DMS 273 (cell line): ENCODE measurements at regions not wholly inside any gene's neighbourhood (a gene's known extent, or its start where the extent isn't known, plus 50 kb on each side); places are given as distances from the start of the nearest gene placed in this dataset.
A peak's percentile ranks its signal among the peaks of the same experiment; 100 is the strongest.
"Not testable (repeated sequence)": the region's sequence is repeated elsewhere in the genome, so short reads cannot be mapped to it uniquely, and the experiment has no call there.

Source experiments
- DNase-seq: peaks from one replicate; lab custom pipeline; 2025; ENCODE audit not compliant: unreplicated experiment; lab: John Stamatoyannopoulos, UW

DNA sequence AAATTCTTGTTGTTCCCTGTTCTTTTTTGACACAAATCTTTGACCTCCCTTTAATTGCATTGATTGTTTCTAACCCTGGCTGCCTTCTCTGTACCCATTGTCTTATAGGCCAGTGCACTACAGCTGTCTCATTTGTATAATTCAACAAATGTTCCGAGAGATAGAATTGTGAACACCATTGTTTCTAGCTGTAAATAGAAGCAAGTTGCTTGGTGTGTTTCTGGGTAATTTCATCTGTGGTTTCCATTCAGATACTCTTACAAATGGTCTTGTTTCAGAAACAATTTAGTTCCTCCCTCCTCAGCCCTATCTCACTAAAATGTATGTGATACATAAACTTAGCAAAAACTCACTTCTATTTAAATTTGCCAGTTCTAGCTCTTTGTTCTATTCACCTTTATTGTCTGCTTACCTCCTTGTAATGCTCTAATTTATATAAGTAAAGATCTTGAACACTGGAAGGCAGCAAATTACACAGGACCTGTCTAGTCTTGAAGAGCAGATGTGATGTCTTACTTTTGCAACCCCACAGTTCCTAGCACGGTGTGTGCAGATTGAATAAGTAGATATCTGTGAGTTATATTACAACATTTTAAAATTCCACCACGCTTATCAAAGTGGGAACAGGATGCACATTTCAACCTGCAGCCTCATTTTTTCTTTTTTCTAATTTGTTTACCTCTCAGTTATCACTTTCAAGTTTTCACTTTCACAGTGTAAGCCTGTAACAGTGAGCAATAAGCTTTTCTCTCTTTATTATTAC lies 515.6 kb upstream of the ZP4 start:
- no peak for DNase-seq

DNA sequence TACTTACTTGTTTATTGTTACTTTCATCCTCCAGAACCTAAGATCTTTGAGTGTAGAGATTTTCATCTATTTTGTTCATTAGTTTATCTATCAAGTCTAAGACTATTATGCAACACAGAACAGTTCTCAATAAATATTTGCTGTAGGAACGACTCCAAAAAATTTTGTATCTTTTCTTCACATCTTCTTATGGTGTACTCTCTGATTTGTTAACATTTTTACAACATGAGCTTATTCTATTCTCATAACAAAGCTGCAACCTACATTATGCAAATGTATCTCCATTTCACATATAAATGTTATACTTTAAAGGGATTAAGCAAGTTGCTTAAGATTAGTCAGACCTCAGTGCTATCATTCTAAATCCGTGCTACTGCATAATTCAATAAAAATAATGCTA lies 514.2 kb upstream of the ZP4 start:
- no peak for DNase-seq

DNA sequence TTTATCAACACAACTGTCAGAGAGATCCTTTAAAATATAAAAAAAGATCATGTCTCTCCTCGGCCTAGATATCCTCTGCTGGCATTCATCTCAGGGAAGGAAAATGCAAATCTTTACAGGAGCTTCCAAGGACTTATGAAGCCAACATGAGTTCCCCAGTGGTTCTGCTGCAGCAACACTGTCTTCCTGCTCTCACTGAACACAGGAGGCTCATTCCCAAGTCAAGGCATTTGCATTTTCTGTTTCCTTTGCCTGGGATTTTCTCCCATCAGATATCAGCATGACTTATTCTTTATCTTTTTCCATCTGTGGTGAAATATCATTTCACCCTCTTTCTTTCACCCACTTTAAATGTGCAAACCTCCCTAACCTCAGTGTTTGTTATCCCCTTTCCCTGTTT lies 513.8 kb upstream of the ZP4 start:
- no peak for DNase-seq

DNA sequence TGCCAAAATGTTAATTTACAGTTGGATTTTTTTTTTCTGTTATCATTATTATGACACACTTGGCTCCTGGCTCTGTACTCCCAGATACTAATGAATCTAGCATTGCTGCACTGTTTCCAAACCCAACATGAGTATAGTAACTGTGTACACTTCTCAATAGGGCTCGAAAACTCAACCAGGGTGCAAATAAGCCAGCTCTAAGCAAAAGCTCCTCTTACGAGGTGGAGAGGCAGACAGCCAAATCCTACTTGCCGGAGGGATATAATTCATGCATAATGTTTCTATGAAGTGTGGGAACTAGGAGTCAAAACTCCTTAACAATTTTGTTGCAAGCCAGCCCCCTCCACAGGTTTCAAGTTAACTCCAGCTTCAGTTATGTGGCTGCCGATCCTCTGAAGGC lies 510.4 kb upstream of the ZP4 start:
- DNase-seq = no peak

DNA sequence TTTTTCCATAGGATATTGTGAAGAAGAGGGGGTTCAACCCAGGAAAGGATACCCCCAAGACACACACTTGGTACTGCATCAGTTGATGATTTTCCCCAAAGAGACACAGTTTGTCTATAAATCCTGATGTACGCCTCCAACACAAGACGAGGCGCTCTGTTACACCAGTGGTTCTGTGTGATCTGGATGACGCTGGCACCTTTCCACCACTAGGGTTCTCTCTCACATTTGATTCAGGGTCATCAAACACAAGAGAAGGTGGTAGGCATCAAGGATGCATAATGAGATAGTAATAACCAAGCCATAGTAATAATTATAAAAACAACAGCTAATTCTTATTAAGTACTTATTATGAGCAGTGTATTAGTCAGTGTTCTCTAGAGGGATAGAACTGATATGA lies 508.8 kb upstream of the ZP4 start:
- peak; percentile 3 for DNase-seq

DNA sequence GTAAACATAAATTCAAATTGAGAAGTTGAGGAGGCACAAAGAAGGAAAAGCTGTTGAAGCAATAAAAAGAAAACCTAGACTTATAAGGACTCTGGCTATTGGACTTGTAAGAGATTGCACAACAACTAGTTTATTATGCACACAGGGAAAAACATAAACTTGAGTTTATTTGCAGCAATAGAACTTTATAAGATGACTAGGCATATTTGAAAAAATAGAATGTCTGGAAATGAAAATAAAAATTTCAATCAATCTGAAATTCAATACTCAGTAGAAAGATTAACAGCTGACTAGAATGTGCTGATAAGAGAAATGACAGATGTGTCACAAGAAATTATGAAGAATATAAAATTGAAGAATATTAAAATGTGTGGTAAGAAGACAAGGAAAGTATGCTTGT lies 505.4 kb upstream of the ZP4 start:
- no peak for DNase-seq

DNA sequence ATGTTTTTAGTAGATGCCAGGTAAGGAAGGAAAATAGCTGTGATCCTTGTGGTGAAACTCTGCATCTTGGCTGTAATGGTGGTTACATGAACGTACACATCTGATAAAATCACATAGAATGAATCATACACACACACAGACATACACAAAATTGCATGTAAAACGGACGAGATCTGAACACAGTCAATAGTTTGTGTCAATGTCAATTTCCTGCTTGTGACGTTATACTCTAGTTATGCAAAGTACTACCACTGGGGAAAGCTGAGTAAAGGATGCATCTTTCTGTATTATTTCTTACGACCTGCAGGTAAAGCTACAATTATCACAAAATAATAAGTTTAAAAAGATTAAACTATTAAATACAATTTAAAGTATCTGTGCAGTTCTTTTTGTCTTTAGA lies 493.7 kb upstream of the ZP4 start:
- no peak for DNase-seq

DNA sequence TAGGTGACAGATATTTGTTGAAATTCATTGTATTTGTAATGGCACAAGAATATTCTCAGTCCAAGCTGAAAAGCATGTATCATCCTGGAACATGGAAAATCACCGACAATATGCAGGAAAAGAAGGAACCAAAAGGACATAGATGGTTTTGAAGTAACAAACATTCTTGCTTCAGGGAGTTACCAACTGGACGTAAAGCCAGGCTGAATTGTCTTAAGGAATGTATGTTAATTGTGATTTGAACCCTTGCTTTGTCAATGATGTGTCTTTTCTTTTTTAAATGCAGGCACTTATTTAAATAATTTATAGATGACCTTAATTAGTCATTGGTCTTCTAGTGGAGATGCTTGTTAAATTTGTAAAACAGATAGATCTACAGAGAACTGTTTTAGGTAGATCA lies 489.4 kb upstream of the ZP4 start:
- no peak for DNase-seq

DNA sequence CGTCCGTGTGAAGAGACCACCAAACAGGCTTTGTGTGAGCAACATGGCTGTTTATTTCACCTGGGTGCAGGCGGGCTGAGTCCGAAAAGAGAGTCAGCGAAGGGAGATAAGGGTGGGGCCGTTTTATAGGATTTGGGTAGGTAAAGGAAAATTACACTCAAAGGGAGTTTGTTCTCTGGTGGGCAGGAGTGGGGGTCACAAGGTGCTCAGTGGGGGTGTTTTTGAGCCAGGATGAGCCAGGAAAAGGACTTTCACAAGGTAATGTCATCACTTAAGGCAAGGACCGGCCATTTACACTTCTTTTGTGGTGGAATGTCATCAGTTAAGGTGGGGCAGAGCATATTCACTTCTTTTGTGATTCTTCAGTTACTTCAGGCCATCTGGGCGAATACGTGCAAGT lies 488.7 kb upstream of the ZP4 start:
- not testable (repeated sequence) for DNase-seq

DNA sequence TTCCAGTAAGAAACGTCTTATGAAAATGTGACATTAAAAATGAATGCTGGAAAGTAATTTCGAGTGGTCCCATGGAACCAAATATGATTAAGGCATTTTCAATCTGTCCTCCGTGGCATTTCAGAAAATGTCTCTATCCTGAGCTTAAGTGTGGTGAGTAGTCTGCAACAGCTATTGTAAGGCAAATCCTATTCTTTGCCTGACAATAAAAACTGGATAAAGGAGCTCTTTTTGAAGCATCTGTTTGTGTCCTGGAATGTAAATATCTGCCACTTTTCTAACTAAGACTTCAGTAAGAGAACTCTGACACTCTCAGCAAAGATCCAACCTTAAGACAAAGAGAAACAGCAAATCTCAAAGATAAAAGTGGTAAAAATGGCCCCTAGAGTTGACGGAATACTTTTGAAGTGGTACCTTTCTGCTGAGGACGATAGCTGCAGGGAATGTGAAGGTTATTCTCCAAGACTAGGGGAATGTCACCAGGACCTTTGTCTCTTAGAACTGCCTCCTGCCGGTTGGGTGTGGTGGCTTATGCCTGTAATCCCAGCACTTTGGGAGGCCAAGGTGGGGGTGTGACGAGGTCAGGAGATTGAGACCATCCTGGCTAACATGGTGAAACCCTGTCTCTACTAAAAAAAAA lies 486.7 kb upstream of the ZP4 start:
- no peak for DNase-seq

DNA sequence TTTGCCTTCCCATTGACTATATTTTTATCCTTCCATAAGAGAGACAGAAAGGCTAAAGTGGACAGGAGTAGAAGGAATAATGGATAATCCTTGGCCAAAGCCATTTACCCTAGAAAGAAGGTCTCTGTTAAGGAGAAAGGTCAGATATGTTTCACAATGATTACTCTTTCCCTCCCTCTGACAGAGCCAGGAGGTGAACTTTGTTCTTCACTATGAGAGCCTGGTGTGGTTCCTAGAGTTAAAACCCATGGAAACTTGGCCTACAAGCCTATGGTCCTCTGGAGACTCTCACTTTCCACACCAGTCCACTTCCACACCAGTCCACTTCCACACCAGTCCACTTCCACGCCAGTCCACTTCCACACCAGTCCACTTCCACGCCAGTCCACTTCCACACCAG lies 479.9 kb upstream of the ZP4 start:
- no peak for DNase-seq

DNA sequence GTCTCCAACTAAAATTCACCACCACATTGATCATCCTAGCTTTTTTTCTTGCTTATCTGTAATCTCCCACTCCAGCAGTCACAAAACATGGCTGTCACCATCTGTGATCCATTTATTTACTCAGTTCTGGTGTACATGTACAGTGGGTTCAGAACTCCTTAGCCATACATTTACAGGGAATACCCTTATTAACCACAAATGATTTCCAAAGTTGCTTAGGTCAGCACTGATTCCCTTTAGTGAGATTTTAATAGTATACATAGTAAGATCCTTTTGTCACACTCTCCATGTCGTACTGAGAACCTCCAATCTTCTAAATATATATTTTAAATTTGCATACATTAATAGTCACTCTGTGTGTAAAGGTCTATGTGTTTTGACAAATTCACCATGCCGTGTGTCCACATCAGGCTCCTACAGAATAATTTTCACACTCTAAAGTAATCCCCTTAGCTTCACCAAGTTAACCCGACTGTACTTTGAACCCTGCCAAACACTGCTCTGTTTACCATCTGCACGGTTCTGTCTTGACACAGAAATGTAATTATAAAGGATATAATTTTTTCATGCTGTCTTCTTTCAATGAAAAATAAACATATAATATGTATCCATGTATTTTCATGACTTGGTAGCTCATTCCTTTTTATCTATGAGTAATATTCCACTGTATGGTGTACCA lies 473.6 kb upstream of the ZP4 start:
- DNase-seq = no peak

DNA sequence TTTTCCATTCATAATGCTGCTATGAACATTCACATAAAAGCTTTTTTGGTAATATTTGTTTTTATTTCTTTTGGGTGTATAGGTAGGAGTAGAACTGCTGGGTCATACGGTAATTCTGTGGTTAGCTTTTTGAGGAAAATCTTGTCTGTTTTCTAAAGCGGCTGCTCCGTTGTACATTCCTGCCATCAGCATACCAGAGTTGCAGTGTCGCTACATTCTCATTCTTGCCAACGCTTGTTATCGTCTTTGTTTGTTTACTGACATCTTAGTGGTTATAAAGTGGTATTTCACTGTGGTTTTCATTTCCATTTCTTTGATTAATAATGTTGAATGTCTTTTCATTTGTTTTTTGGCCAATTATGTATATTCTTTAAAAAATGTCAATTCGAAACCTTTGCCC lies 469.8 kb upstream of the ZP4 start:
- DNase-seq = no peak

DNA sequence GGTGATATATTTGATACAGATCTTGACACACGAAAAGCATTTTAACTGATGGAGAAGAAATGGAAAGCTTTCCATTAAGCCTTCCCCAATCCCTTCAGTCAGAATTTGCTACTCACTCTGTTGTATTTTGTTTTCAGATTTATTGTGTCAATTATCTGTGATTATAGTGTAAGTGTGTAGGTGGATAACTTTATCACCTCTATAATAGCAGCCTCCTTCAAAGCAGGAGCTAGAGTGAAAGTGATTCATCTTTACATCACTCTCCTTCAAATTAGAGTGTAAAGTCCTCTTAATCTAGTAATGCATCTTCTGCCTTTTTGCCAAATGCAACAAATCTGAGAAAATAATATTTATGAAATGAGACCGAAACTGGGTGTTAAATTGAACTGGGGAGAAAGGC lies 459.7 kb upstream of the ZP4 start:
- DNase-seq = no peak

DNA sequence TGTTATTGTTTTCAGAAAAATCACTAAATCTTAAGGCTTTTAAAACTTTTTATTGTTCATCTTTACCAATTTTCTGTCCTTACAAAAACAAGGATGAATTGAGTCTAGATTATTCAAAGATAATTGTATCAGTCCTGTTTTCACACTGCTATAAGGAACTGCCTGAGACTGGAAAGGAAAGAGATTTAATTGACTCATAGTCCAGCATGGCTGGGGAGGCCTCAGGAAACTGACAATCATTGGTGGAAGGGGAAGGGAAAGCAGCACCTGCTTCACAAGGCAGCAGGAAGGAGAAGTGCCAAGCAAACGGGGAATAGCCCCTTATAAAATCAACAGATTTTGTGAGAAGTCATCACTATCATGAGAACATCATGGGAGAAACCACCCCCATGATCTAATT lies 455.6 kb upstream of the ZP4 start:
- DNase-seq = no peak

DNA sequence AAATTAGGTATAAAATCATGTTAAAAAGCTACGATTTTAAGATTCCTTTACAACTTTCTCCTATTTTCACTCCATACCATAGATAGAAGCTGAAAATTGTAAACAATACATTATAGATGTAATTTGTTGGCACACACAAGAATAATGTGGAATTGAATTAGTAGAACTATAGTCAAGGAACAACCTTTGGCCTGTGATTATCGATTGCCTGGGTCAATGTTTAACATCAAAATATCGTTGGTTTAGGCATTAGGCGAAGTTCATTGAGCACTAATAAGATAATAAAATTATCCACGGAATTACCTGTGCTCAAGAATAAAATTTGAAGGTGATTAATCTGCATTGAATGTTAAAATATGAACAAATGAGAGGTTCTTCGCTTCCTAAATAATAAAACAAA lies 455.1 kb upstream of the ZP4 start:
- no peak for DNase-seq

DNA sequence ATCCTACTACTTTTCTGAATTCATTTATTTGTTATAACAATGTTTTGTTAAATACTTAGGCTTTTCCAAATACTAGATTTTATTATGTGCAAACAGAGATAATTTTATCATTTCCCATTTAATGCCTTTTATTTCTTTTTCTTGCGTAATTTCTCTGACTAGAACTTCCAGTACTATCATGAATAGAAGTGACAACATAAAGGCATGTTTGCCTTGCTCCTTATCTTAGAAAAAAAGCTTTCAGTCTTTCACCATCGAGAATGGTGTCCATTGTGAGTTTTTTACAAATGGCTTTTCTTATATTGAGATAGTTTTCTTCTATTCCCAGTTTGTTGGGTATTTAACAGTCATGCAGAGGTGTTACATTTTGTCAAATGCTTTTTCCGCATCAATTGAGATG lies 453.1 kb upstream of the ZP4 start:
- DNase-seq = no peak

DNA sequence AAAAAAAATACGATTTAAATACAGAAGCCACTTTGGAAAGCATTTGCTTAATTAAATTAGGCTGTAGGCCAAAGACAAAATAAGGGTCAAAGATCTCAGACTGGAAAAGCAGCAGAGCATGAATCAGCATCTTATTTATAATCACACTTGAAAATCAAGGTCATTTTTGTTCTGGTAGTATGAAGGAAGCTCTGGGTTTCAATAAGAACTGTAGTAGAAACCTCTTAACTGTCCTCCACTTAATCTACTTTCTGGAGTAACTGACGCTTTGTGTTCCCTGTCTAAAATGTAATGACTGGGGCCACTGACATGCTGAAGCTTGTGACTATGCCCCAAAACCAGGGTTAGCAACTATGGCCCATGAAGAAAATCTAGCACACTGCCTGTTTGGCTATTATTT lies 450.7 kb upstream of the ZP4 start:
- DNase-seq = no peak

DNA sequence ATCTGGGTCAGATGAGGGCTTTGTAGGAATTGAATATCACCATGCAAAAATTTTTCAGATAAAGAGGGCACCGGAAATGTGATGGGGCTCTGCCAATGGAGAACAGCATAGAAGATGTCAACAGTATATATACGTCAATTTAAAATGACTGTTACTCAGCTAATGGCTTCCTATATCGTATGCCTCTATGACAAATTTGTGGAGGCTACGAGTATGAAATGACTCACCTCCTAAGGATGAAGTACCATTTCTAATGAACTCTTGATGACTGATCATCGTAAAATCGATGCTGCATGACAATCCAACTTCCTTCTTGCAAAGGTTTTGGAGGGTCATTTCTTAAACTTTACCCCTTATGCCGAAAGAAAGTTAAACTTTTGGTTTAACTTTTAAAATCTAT lies 450.3 kb upstream of the ZP4 start:
- DNase-seq = no peak

DNA sequence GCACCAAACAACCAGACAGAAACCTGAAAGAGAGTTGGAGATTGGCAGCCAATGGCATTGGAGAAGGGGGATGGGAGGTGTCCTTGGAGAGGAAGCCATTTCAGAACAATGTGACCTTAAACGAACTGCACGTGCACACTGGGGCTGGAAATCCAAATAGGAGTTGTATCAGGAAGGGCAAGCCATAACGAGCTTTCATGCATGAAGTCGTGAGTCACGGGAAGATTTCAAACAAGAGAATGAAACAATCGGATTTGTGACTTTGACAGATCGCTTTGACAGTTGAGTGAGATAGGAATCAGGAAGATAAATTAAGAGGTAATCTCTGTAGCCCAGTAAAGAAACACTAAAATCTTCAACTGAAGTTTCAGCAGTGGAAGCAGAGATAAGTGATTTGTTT lies 445.8 kb upstream of the ZP4 start:
- no peak for DNase-seq

DNA sequence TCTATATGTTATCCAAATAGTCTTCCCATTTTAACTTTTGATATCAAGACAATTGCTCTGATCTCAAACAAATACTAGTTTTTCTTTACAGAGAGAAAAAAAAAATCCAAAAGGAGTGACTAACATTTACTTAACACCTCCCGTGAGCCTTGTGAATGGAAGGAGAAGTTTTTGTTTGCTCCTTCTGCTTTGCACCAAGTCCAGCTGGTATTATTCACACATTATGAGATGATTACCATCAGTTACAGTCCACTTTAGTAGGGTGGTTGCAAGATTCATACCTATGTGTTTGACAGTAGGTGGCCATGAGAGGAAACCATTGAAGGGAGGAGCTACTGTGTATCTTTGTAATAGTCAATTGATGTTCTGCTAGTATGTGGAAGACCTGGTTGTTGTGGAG lies 443.4 kb upstream of the ZP4 start:
- DNase-seq = no peak

DNA sequence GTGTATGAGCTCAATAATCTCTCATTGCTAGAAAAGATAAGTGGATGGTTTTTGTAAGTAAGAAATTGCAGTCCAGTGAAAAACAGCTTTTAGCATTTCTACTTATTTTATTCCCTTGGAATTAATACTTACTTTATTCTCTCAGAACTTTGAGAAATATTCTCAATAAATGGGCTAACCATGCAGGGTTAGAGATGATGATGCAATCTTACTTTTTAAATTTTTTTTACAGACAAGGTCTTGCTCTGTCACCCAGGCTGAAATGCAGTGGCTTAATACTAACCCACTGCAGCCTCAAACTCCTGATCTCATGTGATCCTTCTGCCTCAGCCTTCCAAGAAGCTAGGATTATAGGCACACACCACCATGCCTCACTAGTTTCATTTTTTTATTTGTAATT lies 440.8 kb upstream of the ZP4 start:
- DNase-seq = no peak

DNA sequence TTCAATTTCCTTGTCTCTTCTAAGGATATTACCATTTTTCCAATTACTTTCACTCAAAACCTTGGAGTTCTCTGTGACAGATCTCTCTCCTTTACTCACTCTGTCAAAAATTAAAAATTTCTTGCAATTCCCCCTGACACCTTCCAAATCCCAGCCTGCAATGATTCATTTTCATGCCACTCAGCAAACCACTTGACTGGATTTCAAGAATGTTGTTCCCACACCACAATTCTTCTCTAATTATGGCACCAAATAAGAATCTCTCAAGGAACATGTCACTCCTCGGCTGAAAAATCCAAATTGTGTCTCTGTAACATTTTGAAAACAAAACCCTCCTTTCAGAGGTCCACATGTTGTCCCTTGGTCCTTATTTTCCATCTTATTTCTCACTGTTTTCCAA lies 438.9 kb upstream of the ZP4 start:
- DNase-seq = no peak
